ENCODE measurements at regions not wholly inside any gene's neighbourhood (a gene's known extent, or its start where the extent isn't known, plus 50 kb on each side); places are given as distances from the start of the nearest gene placed in this dataset.

DNA sequence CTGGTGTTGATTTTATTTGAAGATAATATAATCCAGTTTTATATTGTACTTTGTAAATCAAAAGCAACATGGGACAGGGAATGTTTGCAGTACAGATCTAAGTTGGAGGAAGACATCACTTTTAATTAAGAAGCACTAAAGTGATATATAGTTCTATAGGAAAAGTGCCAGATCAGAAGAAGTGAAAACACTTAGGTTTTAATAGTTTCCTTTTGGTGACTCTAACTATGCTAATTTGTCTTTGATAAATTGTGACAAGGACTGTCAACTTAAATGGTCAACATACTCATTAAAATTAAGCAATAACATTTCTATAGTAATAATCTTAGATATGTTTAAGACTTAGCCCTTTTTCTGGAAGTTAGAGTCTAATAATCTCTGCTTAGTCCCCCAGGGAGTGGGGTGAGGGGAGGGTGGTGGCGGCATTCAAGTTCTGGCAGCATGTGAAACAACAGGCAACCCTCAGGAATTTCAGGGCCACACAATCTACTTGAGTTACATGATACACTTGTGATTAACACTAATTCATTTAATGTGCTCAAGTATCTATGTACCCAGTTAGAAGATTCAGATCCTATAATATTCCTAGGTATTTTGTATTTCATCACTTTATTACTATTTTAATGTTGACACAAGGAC is 1026.5 kb downstream of the NR2F1-AS1 start:
- no peak overlapping the region for H3K4me3 ChIP-seq (ENCODE audit: low read depth, low read length)
- no peak for DNase-seq (ENCODE audit: low read depth)
- in situ Hi-C loops (cut with HindIII; ENCODE audit: low sequenced_read_pairs) = loop anchor here (5.0 kb wide), 1 partner anchor 48 kb away; no protein-coding TSS in a partner anchor
- TF ChIP-seq, protein P1, sequence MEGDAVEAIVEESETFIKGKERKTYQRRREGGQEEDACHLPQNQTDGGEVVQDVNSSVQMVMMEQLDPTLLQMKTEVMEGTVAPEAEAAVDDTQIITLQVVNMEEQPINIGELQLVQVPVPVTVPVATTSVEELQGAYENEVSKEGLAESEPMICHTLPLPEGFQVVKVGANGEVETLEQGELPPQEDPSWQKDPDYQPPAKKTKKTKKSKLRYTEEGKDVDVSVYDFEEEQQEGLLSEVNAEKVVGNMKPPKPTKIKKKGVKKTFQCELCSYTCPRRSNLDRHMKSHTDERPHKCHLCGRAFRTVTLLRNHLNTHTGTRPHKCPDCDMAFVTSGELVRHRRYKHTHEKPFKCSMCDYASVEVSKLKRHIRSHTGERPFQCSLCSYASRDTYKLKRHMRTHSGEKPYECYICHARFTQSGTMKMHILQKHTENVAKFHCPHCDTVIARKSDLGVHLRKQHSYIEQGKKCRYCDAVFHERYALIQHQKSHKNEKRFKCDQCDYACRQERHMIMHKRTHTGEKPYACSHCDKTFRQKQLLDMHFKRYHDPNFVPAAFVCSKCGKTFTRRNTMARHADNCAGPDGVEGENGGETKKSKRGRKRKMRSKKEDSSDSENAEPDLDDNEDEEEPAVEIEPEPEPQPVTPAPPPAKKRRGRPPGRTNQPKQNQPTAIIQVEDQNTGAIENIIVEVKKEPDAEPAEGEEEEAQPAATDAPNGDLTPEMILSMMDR (IDR thresholded peaks at IDR 0.05; ENCODE audit: low read depth, low read length, missing control alignments) = no peak

DNA sequence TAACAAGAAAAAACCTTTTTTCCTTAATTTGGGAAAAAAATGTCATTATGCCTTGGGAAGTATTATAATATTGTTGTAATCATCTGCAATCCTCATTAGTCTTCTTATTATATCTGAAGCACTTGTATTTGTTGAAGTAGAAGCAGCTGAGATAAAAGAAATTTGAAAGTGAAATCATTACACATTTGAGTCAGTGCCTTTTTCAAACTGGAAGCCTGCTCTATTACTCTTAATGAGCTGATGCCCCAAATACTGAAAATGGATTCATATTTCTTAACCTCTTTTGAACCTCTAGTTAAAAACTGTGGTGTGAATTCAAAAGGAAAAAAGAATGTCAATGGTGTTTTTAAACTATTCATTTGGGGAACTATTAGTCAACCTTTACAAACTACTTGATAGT is 1027.7 kb downstream of the NR2F1-AS1 start:
- TF ChIP-seq, protein P1 (IDR thresholded peaks at IDR 0.05; ENCODE audit: low read depth, low read length, missing control alignments) = no peak
- no peak overlapping the region for H3K4me3 ChIP-seq (ENCODE audit: low read depth, low read length)
- in situ Hi-C loops (cut with HindIII; ENCODE audit: low sequenced_read_pairs) = no loop called here
- no peak for DNase-seq (ENCODE audit: low read depth)

DNA sequence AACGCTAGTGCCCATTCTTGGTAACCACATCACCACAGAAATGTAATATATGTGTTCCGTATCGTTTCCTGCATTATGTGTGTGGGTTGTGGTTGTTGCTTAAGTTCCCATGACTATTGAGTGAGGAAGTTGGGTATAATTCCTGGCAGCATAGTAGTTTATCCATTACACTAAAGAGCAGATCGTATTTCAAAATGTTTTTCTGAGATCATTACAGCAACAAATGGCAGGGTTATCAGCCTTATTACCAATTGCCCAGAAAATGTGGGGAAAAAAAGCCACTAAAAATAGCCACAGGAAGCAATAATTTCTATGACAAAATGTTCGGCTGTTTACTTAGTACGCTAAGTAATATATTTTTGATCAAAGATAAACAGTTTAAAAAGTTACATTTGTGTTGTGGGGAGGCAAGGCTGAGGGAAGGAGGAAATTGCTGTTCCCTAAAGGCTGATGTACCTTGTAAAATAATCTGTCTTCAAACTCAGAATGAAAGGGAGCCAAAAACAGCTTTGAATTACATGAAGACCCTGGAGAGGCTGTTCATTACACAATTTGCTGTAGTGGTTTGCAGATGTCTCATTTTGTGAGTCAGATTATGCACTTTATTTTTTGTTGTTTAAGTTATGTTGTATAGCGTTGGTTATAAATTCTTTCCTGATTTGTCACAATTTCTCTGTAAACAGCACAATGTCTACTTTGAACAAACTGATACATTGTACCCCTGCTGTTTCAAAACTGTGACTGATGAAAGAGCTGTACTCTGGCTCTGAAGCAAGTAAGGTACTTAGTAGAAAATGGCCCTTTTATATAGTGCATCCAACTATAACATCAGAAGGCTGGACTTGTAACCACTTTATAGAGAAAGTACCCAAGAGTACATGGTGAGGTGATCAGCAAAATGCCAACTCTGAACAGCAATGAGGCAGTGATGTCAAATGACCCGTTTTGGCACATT is 1028.5 kb downstream of the NR2F1-AS1 start:
- no peak overlapping the region for H3K4me3 ChIP-seq (ENCODE audit: low read depth, low read length)
- DNase-seq (ENCODE audit: low read depth) = peak; percentile 98
- in situ Hi-C loops (cut with HindIII; ENCODE audit: low sequenced_read_pairs) = no loop called here
- TF ChIP-seq, protein P1 (IDR thresholded peaks at IDR 0.05; ENCODE audit: low read depth, low read length, missing control alignments) = no peak

- H3K4me3 ChIP-seq (ENCODE audit: low read depth, low read length) = no peak overlapping the region
- peak; percentile 85 for DNase-seq (ENCODE audit: low read depth)
- TF ChIP-seq, protein P1 (IDR thresholded peaks at IDR 0.05; ENCODE audit: low read depth, low read length, missing control alignments) = no peak
- in situ Hi-C loops (cut with HindIII; ENCODE audit: low sequenced_read_pairs) = no loop called here
These were observed 1032.7 kb downstream of the NR2F1-AS1 start for GRCh38 chr5:92548346-92548745.

DNA sequence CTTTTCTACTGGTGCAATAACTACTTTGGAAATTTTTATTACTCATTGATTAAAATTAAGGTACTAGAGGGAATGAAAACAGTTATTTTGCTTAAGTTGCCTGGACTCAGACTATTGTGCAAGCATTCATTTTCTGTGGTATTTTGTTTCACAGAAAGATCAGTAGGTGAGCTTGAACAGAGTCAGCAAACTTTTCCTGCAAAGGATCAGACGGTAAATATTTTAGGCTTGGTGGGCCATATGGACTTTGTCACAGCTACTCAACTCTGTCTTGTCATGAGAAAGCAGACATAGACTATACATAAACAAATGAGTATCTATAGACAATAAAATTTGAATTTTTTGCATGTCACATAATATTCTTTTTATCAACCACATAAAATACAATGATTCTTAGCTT is 1036.4 kb downstream of the NR2F1-AS1 start:
- no peak for DNase-seq (ENCODE audit: low read depth)
- in situ Hi-C loops (cut with HindIII; ENCODE audit: low sequenced_read_pairs) = no loop called here
- no peak overlapping the region for H3K4me3 ChIP-seq (ENCODE audit: low read depth, low read length)
- TF ChIP-seq, protein P1 (IDR thresholded peaks at IDR 0.05; ENCODE audit: low read depth, low read length, missing control alignments) = no peak

GRCh38 chr5:92544036-92544435 is 1037.0 kb downstream of the NR2F1-AS1 start:
- TF ChIP-seq, protein P1 (IDR thresholded peaks at IDR 0.05; ENCODE audit: low read depth, low read length, missing control alignments) = no peak
- H3K4me3 ChIP-seq (ENCODE audit: low read depth, low read length) = no peak overlapping the region
- DNase-seq (ENCODE audit: low read depth) = no peak
- in situ Hi-C loops (cut with HindIII; ENCODE audit: low sequenced_read_pairs) = no loop called here

All from astrocyte of the cerebellum (primary cell).